A549 (cell line): ENCODE measurements at regions not wholly inside any gene's neighbourhood (a gene's known extent, or its start where the extent isn't known, plus 50 kb on each side); places are given as distances from the start of the nearest gene placed in this dataset.
"Not testable (repeated sequence)": the region's sequence is repeated elsewhere in the genome, so short reads cannot be mapped to it uniquely, and the experiment has no call there.

ENCODE experiments used
- ATAC-seq, 2 experiments: fragments of 200-7000 bp in 1 of 2; fragments of >200 bp in 1 of 2; cut with Nextera tagmentation in 1 of 2; cut with Tn5 transposase in 1 of 2; 3 replicates each; pipeline versions ENCODE4 v1.8.0 to v1.9.1; 2018 to 2020; ENCODE audit warnings: mild to moderate bottlenecking in 1 of 2, moderate library complexity in 1 of 2
- CTCF ChIA-PET: fragments of 300-600 bp; sonication (Branson Sonifier 250); formaldehyde crosslinking; extraction: SDS; loops from one replicate; lab custom pipeline; 2021; ENCODE audit warnings: antibody characterized with exemption, inconsistent platforms; lab: Yijun Ruan, JAX
- POLR2A ChIA-PET: fragments of 350-600 bp; formaldehyde crosslinking; extraction: SDS; loops from one replicate; lab custom pipeline; 2021; ENCODE audit warnings: antibody characterized with exemption, inconsistent platforms; lab: Yijun Ruan, JAX
- DNase-seq, 2 experiments: peaks; one replicate each; pipeline versions ENCODE4 v3.0.0 to v3.0.0-alpha.2; 2011 to 2016; ENCODE audit warnings: low read depth in 1 of 2, low spot score in 1 of 2
- FAIRE-seq: peaks from 2 replicates; lab custom pipeline; 2011; peaks lifted over from hg19 to GRCh38; lab: Jason Lieb, UNC
- H3K27ac ChIP-seq, 2 experiments: fragments of >200 bp; sonication (Bioruptor Twin); formaldehyde crosslinking; 3 replicates each; pipeline ENCODE4 v1.5.1; 2016 to 2017
- H3K4me1 ChIP-seq: fragments of >200 bp; sonication (Bioruptor Twin); formaldehyde crosslinking; 3 replicates; pipeline ENCODE4 v1.6.1; 2016
- H3K4me2 ChIP-seq: fragments of >200 bp; sonication (Bioruptor Twin); formaldehyde crosslinking; 3 replicates; pipeline ENCODE4 v1.6.1; 2016
- H3K4me3 ChIP-seq: fragments of >200 bp; sonication (Bioruptor Twin); formaldehyde crosslinking; 3 replicates; pipeline ENCODE4 v1.5.1; 2016
- H3K9me3 ChIP-seq: fragments of >200 bp; sonication (Bioruptor Twin); formaldehyde crosslinking; 3 replicates; pipeline ENCODE4 v1.6.1; 2016
- CBX8 ChIP-seq: fragments of 200-600 bp; sonication (generic); IDR thresholded peaks from 2 replicates; pipeline ENCODE4 v1.6.1; 2016
- CHD4 ChIP-seq: fragments of 200-600 bp; sonication (generic); IDR thresholded peaks from 2 replicates; pipeline ENCODE4 v1.6.1; 2016; ENCODE audit warnings: antibody characterized with exemption, mild to moderate bottlenecking, borderline replicate concordance
- EHMT2 ChIP-seq: fragments of 200-600 bp; sonication (generic); IDR thresholded peaks from 2 replicates; pipeline ENCODE4 v1.6.1; 2016; ENCODE audit warnings: antibody characterized with exemption, low read depth, mild to moderate bottlenecking, moderate library complexity
- ESRRA ChIP-seq: fragments of 150-350 bp; IDR thresholded peaks from 2 replicates; pipeline ENCODE4 v1.6.1; 2014; ENCODE audit warnings: mild to moderate bottlenecking, low read length, borderline replicate concordance
- FOSB ChIP-seq: fragments of 250-450 bp; sonication (Bioruptor Pico); IDR thresholded peaks from 2 replicates; pipeline ENCODE4 v1.5.0; 2020; ENCODE audit warnings: mild to moderate bottlenecking, moderate library complexity
- FOXS1 ChIP-seq: fragments of 250-450 bp; sonication (Bioruptor Pico); IDR thresholded peaks from 2 replicates; pipeline ENCODE4 v1.5.0; 2020; ENCODE audit warnings: mild to moderate bottlenecking, moderate library complexity
- HOXA7 ChIP-seq: fragments of 250-450 bp; sonication (Bioruptor Pico); IDR thresholded peaks from 2 replicates; pipeline ENCODE4 v1.5.0; 2020; ENCODE audit warnings: mild to moderate bottlenecking, moderate library complexity
- HOXB5 ChIP-seq: fragments of 250-450 bp; sonication (Bioruptor Pico); IDR thresholded peaks from 2 replicates; pipeline ENCODE4 v1.5.0; 2020; ENCODE audit warnings: mild to moderate bottlenecking, moderate library complexity
- JUN ChIP-seq, 2 experiments: fragments of >200 bp; sonication (Bioruptor Twin); formaldehyde crosslinking; IDR thresholded peaks; 2 replicates in 1 of 2; 3 replicates in 1 of 2; pipeline ENCODE4 v1.6.1; 2016 to 2017
- JUNB ChIP-seq: fragments of >200 bp; sonication (Bioruptor Twin); formaldehyde crosslinking; IDR thresholded peaks from 2 replicates; pipeline ENCODE4 v1.6.1; 2016
- MAFK ChIP-seq: fragments of 450-650 bp; IDR thresholded peaks from 2 replicates; pipeline ENCODE4 v1.6.1; 2014; ENCODE audit not compliant: partially characterized antibody
- NR3C1 ChIP-seq: fragments of >200 bp; sonication (Bioruptor Twin); formaldehyde crosslinking; IDR thresholded peaks from 3 replicates; pipeline ENCODE4 v1.6.1; 2017
- PHF8 ChIP-seq: fragments of 200-600 bp; sonication (generic); IDR thresholded peaks from 2 replicates; pipeline ENCODE4 v1.6.1; 2016; ENCODE audit warnings: low read depth, mild to moderate bottlenecking, antibody characterized with exemption, moderate library complexity, borderline replicate concordance
- POLR2A ChIP-seq: IDR thresholded peaks from 2 replicates; pipeline ENCODE4 v1.6.1; 2012; ENCODE audit warnings: mild to moderate bottlenecking, low read length
- RAD21 ChIP-seq, 2 experiments: fragments of >200 bp in 1 of 2; sonication (Bioruptor Twin) in 1 of 2; formaldehyde crosslinking in 1 of 2; IDR thresholded peaks in 1 of 2; conservative IDR thresholded peaks in 1 of 2; 2 replicates in 1 of 2; 3 replicates in 1 of 2; pipeline ENCODE4 v1.6.1; 2012 to 2018; ENCODE audit warnings: inconsistent platforms in 1 of 2
- RARB ChIP-seq: fragments of 250-450 bp; sonication (Bioruptor Pico); IDR thresholded peaks from 2 replicates; pipeline ENCODE4 v1.8.0; 2021; ENCODE audit warnings: mild to moderate bottlenecking, moderate library complexity
- RCOR1 ChIP-seq: fragments of 150-350 bp; IDR thresholded peaks from 2 replicates; pipeline ENCODE4 v1.6.1; 2014; ENCODE audit warnings: antibody characterized with exemption, low read length, low read depth
- SREBF2 ChIP-seq: fragments of 450-650 bp; IDR thresholded peaks from 2 replicates; pipeline ENCODE4 v1.6.1; 2014; ENCODE audit warnings: mild to moderate bottlenecking, moderate library complexity
- USF2 ChIP-seq: fragments of 450-650 bp; IDR thresholded peaks from 2 replicates; pipeline ENCODE4 v1.6.1; 2014; ENCODE audit warnings: antibody characterized with exemption
- ZFP36 ChIP-seq: fragments of 450-650 bp; IDR thresholded peaks from 2 replicates; pipeline ENCODE4 v1.6.1; 2014; ENCODE audit warnings: borderline replicate concordance; ENCODE audit not compliant: partially characterized antibody
- ZNF302 ChIP-seq: fragments of 250-450 bp; sonication (Bioruptor Pico); IDR thresholded peaks from 2 replicates; pipeline ENCODE4 v1.9.0; 2021; ENCODE audit warnings: inconsistent platforms, mild to moderate bottlenecking, moderate library complexity
- WGBS: methylation state at CpG from one replicate; pipeline ENCODE4 v1.1.6; 2017; ENCODE audit errors: missing lambda C conversion rate; 5-methylcytosine and 5-hydroxymethylcytosine counted together
- TF ChIP-seq, protein P1 (sequence below): fragments of 250-450 bp; sonication (Bioruptor Pico); IDR thresholded peaks from 2 replicates; pipeline ENCODE4 v1.5.0; 2021; ENCODE audit warnings: mild to moderate bottlenecking, moderate library complexity, borderline replicate concordance
- TF ChIP-seq, protein P2 (sequence below): fragments of 150-350 bp; IDR thresholded peaks from 2 replicates; pipeline ENCODE4 v1.6.1; 2014; ENCODE audit warnings: low read depth, mild to moderate bottlenecking, low read length
- TF ChIP-seq, protein P3 (sequence below): fragments of >200 bp; sonication (Bioruptor Twin); formaldehyde crosslinking; IDR thresholded peaks from 2 replicates; pipeline ENCODE4 v1.6.1; 2016
- TF ChIP-seq, protein P4 (sequence below): IDR thresholded peaks from 2 replicates; pipeline ENCODE4 v1.6.1; 2012; ENCODE audit warnings: low read depth, borderline replicate concordance

GRCh38 chr2:104977958-104978357 lies 59.9 kb upstream of the MRPS9 start:
- no peak overlapping the region for H3K27ac ChIP-seq
- no peak overlapping the region for H3K4me2 ChIP-seq
- POLR2A ChIA-PET = no interaction called here
- CTCF ChIA-PET = no interaction called here
- no peak overlapping the region for H3K4me3 ChIP-seq
- no peaks in the 10 kb centered on the region for H3K9me3 ChIP-seq
- WGBS = 33% methylated on average over 1 of the region's 1 CpG
- DNase-seq (no peak), FAIRE-seq (no peak), ATAC-seq (no peak)
- no peaks in the 10 kb centered on the region for H3K4me1 ChIP-seq
- TF ChIP-seq RARB (no peak), EHMT2 (no peak), SREBF2 (no peak), MAFK (no peak), FOSB (no peak), JUNB (no peak), PHF8 (no peak), FOXS1 (no peak), USF2 (no peak), HOXA7 (CRISPR knock-in tag) (no peak), CHD4 (no peak), JUN (IDR thresholded peaks at IDR 0.05) (no peak), ZFP36 (no peak), CBX8 (no peak)
- TF ChIP-seq, protein P1, sequence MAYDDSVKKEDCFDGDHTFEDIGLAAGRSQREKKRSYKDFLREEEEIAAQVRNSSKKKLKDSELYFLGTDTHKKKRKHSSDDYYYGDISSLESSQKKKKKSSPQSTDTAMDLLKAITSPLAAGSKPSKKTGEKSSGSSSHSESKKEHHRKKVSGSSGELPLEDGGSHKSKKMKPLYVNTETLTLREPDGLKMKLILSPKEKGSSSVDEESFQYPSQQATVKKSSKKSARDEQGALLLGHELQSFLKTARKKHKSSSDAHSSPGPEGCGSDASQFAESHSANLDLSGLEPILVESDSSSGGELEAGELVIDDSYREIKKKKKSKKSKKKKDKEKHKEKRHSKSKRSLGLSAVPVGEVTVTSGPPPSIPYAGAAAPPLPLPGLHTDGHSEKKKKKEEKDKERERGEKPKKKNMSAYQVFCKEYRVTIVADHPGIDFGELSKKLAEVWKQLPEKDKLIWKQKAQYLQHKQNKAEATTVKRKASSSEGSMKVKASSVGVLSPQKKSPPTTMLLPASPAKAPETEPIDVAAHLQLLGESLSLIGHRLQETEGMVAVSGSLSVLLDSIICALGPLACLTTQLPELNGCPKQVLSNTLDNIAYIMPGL (CRISPR knock-in tag) = no peak

DNA sequence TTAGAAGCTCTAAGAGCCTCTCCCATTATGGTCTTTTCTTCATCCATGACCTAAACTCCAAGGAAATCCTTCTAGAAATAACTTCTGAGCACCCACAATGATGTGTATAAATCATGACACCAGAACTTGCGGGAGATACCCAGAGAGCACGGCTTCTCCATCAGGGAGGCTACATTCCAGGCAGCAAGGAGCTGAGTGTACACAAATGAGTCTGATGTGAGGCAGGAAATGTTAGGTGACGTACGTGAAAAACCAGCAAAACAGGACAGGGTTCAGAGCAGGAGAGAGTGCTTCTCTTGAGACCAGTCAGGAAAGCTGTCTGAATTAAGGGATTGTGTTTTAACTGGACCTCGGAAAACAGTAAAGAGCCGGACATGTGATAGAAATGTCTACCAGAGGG lies 58.1 kb upstream of the MRPS9 start:
- H3K27ac ChIP-seq, H3K9me3 ChIP-seq, DNase-seq, FAIRE-seq, ATAC-seq, H3K4me1 ChIP-seq, POLR2A ChIA-PET, H3K4me2 ChIP-seq, CTCF ChIA-PET, H3K4me3 ChIP-seq: not testable (repeated sequence)
- WGBS = 28% methylated on average over 6 of the region's 6 CpGs

DNA sequence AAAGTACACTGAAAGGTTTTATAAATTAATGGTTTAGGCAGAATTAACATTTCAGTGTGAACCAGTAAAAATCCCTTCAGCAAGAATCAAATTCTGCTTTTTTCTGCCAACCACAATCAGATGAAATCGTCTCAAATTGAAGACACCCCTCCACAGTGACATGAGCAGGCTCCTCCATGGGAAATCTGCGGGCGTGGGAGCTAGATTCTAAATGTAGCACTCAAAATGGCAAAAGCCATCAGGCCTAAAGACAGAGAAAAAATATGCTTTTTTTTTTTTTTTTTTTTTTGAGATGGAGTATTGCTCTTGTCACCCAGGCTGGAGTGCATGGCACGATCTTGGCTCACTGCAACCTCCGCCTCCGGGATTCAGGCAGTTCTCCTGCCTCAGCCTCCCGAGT lies 55.8 kb upstream of the MRPS9 start:
- no peak overlapping the region for H3K27ac ChIP-seq
- POLR2A ChIA-PET = no interaction called here
- CTCF ChIA-PET = interaction anchor here (1.8 kb wide), 1 partner anchor 133 kb away, joined by 4 read pairs; no protein-coding TSS in a partner anchor
- ATAC-seq (no peak), FAIRE-seq (no peak), DNase-seq (no peak)
- 9% methylated on average over 7 of the region's 7 CpGs for WGBS
- H3K4me3 ChIP-seq = no peak overlapping the region
- H3K4me2 ChIP-seq = no peak overlapping the region
- no peaks in the 10 kb centered on the region for H3K4me1 ChIP-seq
- no peaks in the 10 kb centered on the region for H3K9me3 ChIP-seq
- TF ChIP-seq JUN (IDR thresholded peaks at IDR 0.05) (no peak), POLR2A (no peak), RAD21 (conservative IDR thresholded peaks at IDR 0.05 in 1 of 2, IDR thresholded peaks at IDR 0.05 in 1 of 2) (no peak), ESRRA (no peak), NR3C1 (no peak), JUNB (no peak), HOXB5 (CRISPR knock-in tag) (no peak), RCOR1 (no peak), ZNF302 (CRISPR knock-in tag) (no peak)
- TF ChIP-seq, protein P2, sequence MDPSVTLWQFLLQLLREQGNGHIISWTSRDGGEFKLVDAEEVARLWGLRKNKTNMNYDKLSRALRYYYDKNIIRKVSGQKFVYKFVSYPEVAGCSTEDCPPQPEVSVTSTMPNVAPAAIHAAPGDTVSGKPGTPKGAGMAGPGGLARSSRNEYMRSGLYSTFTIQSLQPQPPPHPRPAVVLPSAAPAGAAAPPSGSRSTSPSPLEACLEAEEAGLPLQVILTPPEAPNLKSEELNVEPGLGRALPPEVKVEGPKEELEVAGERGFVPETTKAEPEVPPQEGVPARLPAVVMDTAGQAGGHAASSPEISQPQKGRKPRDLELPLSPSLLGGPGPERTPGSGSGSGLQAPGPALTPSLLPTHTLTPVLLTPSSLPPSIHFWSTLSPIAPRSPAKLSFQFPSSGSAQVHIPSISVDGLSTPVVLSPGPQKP = no peak
- TF ChIP-seq, protein P3, sequence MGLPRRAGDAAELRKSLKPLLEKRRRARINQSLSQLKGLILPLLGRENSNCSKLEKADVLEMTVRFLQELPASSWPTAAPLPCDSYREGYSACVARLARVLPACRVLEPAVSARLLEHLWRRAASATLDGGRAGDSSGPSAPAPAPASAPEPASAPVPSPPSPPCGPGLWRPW = no peak
- TF ChIP-seq, protein P4, sequence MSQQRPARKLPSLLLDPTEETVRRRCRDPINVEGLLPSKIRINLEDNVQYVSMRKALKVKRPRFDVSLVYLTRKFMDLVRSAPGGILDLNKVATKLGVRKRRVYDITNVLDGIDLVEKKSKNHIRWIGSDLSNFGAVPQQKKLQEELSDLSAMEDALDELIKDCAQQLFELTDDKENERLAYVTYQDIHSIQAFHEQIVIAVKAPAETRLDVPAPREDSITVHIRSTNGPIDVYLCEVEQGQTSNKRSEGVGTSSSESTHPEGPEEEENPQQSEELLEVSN = no peak
